OCI-LY1 (cell line): ENCODE measurements at regions not wholly inside any gene's neighbourhood (a gene's known extent, or its start where the extent isn't known, plus 50 kb on each side); places are given as distances from the start of the nearest gene placed in this dataset.

Experiments used
- H2AFZ ChIP-seq: fragments of 200-600 bp; sonication (generic), shearing (Covaris generic); 2 replicates; pipeline ENCODE4 v1.6.0; 2014; ENCODE audit warnings: antibody characterized with exemption, mild to moderate bottlenecking, low read length
- H3F3A ChIP-seq: fragments of 200-600 bp; sonication (generic), shearing (Covaris generic); 2 replicates; pipeline ENCODE4 v1.6.0; 2014; ENCODE audit warnings: mild to moderate bottlenecking, antibody characterized with exemption, low read length, moderate library complexity; ENCODE audit not compliant: insufficient read depth
- H3K27ac ChIP-seq: fragments of 200-600 bp; sonication (generic); 2 replicates; pipeline ENCODE4 v1.5.1; 2014; ENCODE audit warnings: low read length, mixed run types, mild to moderate bottlenecking, low read depth; ENCODE audit not compliant: poor library complexity, severe bottlenecking
- H3K27me3 ChIP-seq: fragments of 200-600 bp; sonication (generic); 2 replicates; pipeline ENCODE4 v1.6.0; 2014; ENCODE audit warnings: antibody characterized with exemption, mild to moderate bottlenecking, low read length, moderate library complexity; ENCODE audit not compliant: insufficient read depth
- H3K36me3 ChIP-seq: fragments of 200-600 bp; sonication (generic); 2 replicates; pipeline ENCODE4 v1.6.1; 2014; ENCODE audit warnings: mild to moderate bottlenecking, antibody characterized with exemption, low read length, moderate library complexity, mixed read lengths; ENCODE audit not compliant: insufficient read depth
- H3K4me1 ChIP-seq: fragments of 200-600 bp; sonication (generic); 2 replicates; pipeline ENCODE4 v1.5.1; 2014; ENCODE audit warnings: mild to moderate bottlenecking, low read length, moderate library complexity; ENCODE audit not compliant: insufficient read depth, severe bottlenecking
- H3K4me2 ChIP-seq: fragments of 200-600 bp; sonication (generic), shearing (Covaris generic); 2 replicates; pipeline ENCODE4 v1.6.1; 2014; ENCODE audit warnings: low read length
- H3K4me3 ChIP-seq: fragments of 200-600 bp; sonication (generic); 2 replicates; pipeline ENCODE4 v1.5.1; 2014; ENCODE audit warnings: low read length, low read depth, mild to moderate bottlenecking, mixed read lengths; ENCODE audit not compliant: poor library complexity, severe bottlenecking
- H3K79me2 ChIP-seq: fragments of 200-600 bp; shearing (Covaris generic); 2 replicates; pipeline ENCODE4 v1.6.1; 2016; ENCODE audit warnings: mixed run types, low read length, mixed read lengths; ENCODE audit not compliant: insufficient read depth
- H3K9ac ChIP-seq: fragments of 200-600 bp; sonication (generic), shearing (Covaris generic); 2 replicates; pipeline ENCODE4 v1.6.1; 2014; ENCODE audit warnings: mild to moderate bottlenecking, low read length, mixed read lengths
- H3K9me2 ChIP-seq: fragments of 200-600 bp; sonication (generic), shearing (Covaris generic); 2 replicates; pipeline ENCODE4 v1.6.1; 2014; ENCODE audit warnings: low read depth, mild to moderate bottlenecking, low read length, mixed read lengths
- H3K9me3 ChIP-seq: fragments of 200-600 bp; shearing (Covaris generic); 2 replicates; pipeline ENCODE4 v1.6.1; 2014; ENCODE audit warnings: low read length, mixed read lengths
- H4K20me1 ChIP-seq: fragments of 200-600 bp; sonication (generic), shearing (Covaris generic); 2 replicates; pipeline ENCODE4 v1.6.0; 2016; ENCODE audit warnings: mild to moderate bottlenecking, low read length; ENCODE audit not compliant: insufficient read depth
- EZH2 ChIP-seq: fragments of 200-600 bp; sonication (generic), shearing (Covaris generic); IDR thresholded peaks from 2 replicates; pipeline ENCODE4 v1.8.0; 2017; ENCODE audit warnings: borderline replicate concordance, mixed run types, mild to moderate bottlenecking, antibody characterized with exemption, low read length, moderate library complexity, mixed read lengths
- TF ChIP-seq, protein P1 (sequence below): fragments of 200-600 bp; sonication (generic), shearing (Covaris generic); IDR thresholded peaks from 2 replicates; pipeline ENCODE4 v1.5.1; 2017; ENCODE audit warnings: mild to moderate bottlenecking, antibody characterized with exemption, low read length, moderate library complexity, mixed read lengths

DNA sequence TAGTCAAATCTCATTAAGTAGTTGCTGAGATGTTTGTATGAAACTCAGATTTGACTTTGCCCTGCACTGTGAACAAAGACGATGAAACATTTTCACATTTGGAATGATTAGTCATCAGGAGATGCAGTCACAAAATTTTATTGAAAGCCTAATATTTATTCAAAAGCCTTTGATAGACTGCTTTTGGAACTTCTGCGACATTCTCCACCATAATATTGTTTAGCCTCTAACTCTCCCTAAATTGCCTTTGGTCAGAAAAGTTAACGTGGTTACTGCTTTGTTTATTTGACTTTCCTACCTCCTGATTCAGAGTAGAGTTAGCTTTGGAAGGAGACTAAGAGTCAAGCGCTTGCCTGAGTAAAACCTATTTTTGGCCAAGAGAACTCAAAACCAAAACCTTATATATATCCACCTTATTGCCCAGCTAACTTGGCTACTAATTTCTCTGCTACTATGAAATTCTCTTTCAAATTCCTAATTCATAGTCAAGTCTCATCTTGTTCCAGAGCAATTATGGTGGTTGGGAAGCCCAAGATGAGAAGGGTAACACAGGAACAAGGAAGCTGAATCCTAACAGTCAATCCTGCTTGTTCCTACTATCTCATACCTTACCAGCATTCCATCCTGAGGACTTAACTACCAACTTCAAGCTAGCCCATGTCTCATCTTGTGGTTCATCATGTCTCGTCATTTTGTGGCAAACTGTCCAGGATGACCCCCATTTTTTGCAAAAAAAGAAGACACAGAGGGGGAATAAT is 429.6 kb downstream of the USP25 start:
- no peaks in the 10 kb centered on the region for H3K9me3 ChIP-seq
- H2AFZ ChIP-seq, result no peak overlapping the region
- no peaks in the 10 kb centered on the region for H3K79me2 ChIP-seq
- H4K20me1 ChIP-seq, result no peaks in the 10 kb centered on the region
- H3K9ac ChIP-seq, result no peak overlapping the region
- H3K4me2 ChIP-seq, result no peak overlapping the region
- no peak overlapping the region for H3K4me3 ChIP-seq
- H3K9me2 ChIP-seq, result no peaks in the 10 kb centered on the region
- no peaks in the 10 kb centered on the region for H3K27me3 ChIP-seq
- no peaks in the 10 kb centered on the region for H3K4me1 ChIP-seq
- H3K36me3 ChIP-seq, result no peaks in the 10 kb centered on the region
- no peak overlapping the region for H3K27ac ChIP-seq
- TF ChIP-seq, protein P1, sequence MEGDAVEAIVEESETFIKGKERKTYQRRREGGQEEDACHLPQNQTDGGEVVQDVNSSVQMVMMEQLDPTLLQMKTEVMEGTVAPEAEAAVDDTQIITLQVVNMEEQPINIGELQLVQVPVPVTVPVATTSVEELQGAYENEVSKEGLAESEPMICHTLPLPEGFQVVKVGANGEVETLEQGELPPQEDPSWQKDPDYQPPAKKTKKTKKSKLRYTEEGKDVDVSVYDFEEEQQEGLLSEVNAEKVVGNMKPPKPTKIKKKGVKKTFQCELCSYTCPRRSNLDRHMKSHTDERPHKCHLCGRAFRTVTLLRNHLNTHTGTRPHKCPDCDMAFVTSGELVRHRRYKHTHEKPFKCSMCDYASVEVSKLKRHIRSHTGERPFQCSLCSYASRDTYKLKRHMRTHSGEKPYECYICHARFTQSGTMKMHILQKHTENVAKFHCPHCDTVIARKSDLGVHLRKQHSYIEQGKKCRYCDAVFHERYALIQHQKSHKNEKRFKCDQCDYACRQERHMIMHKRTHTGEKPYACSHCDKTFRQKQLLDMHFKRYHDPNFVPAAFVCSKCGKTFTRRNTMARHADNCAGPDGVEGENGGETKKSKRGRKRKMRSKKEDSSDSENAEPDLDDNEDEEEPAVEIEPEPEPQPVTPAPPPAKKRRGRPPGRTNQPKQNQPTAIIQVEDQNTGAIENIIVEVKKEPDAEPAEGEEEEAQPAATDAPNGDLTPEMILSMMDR, result no peak
- no peak for TF ChIP-seq EZH2
- no peaks in the 10 kb centered on the region for H3F3A ChIP-seq

DNA sequence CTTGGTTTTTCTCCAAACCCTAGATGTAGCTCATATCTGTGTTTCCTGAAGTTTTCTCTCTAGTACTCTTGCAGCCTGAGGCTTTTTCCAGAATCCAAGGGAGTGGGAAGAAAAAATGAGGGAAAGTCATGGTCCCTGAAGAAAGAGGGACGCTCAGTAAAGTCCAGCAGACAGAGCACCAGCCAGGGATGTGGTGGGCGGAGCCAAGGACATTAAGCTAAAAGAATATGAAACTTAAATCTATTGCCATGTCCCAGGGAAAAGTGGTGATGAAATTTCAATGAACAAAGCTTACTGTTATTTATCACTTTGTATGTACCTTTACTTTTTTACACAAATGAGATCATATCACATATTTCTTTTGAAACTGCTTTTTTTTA is 430.2 kb downstream of the USP25 start:
- H3K27ac ChIP-seq, result no peak overlapping the region
- H3K9ac ChIP-seq, result no peak overlapping the region
- H3K9me3 ChIP-seq, result no peaks in the 10 kb centered on the region
- TF ChIP-seq, protein P1, result no peak
- no peak for TF ChIP-seq EZH2
- H3K4me1 ChIP-seq, result no peaks in the 10 kb centered on the region
- H2AFZ ChIP-seq, result no peak overlapping the region
- no peaks in the 10 kb centered on the region for H3K27me3 ChIP-seq
- H4K20me1 ChIP-seq, result no peaks in the 10 kb centered on the region
- no peak overlapping the region for H3K4me3 ChIP-seq
- no peak overlapping the region for H3K4me2 ChIP-seq
- H3K79me2 ChIP-seq, result no peaks in the 10 kb centered on the region
- H3K9me2 ChIP-seq, result no peaks in the 10 kb centered on the region
- no peaks in the 10 kb centered on the region for H3F3A ChIP-seq
- no peaks in the 10 kb centered on the region for H3K36me3 ChIP-seq

DNA sequence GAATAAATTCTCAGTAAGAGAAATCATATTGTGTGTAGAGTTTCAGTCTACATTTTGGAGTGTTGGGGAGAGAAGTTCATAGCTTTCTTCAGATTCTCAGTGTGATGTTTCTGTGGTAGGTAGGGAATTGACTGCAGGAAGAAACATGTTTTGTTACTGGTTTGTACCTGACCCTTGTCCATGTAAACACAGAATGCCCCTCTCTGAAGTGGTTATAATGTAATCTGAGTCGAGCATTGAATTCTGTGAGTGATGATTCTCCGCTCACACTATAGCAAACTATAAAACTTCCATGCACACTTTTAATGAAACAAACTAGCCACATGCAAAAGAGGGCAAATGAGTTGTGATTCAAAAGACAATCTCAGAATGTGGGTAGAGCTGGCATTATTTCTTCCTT is 433.2 kb downstream of the USP25 start:
- no peak overlapping the region for H3K4me3 ChIP-seq
- H3K27ac ChIP-seq, result no peak overlapping the region
- H3K9me3 ChIP-seq, result no peaks in the 10 kb centered on the region
- no peak overlapping the region for H3K9ac ChIP-seq
- no peaks in the 10 kb centered on the region for H3K4me1 ChIP-seq
- no peaks in the 10 kb centered on the region for H3F3A ChIP-seq
- H3K36me3 ChIP-seq, result no peaks in the 10 kb centered on the region
- TF ChIP-seq, protein P1, result no peak
- TF ChIP-seq EZH2, result no peak
- no peak overlapping the region for H2AFZ ChIP-seq
- H3K9me2 ChIP-seq, result no peaks in the 10 kb centered on the region
- no peak overlapping the region for H3K4me2 ChIP-seq
- no peaks in the 10 kb centered on the region for H4K20me1 ChIP-seq
- H3K27me3 ChIP-seq, result no peaks in the 10 kb centered on the region
- H3K79me2 ChIP-seq, result no peaks in the 10 kb centered on the region
